Ascending aorta (tissue), 2 donors: ENCODE measurements at regions not wholly inside any gene's neighbourhood (a gene's known extent, or its start where the extent isn't known, plus 50 kb on each side); places are given as distances from the start of the nearest gene placed in this dataset.

Experiments used
- DNase-seq, 2 donors: peaks; one replicate each; pipeline ENCODE4 v3.0.0-alpha.2; 2019; ENCODE audit warnings: low spot score in 2 of 2
- H3K27ac ChIP-seq, 2 donors: fragments of 200-600 bp; sonication (generic); one replicate each; pipeline ENCODE4 v1.5.1; 2016 to 2017; ENCODE audit warnings: mild to moderate bottlenecking in 1 of 2
- H3K27me3 ChIP-seq: fragments of 200-600 bp; sonication (generic); one replicate; pipeline ENCODE4 v1.5.1; 2017
- H3K36me3 ChIP-seq, 2 donors: fragments of 200-600 bp; sonication (generic); one replicate each; pipeline ENCODE4 v1.5.1; 2016
- H3K4me1 ChIP-seq, 2 donors: fragments of 200-600 bp; sonication (generic); one replicate each; pipeline ENCODE4 v1.5.1; 2016 to 2017; ENCODE audit warnings: mild to moderate bottlenecking in 1 of 2
- H3K4me3 ChIP-seq, 2 donors: fragments of 200-600 bp; sonication (generic); one replicate each; pipeline ENCODE4 v1.5.1; 2016 to 2017; ENCODE audit warnings: mild to moderate bottlenecking in 1 of 2
- H3K9me3 ChIP-seq, 2 donors: fragments of 200-600 bp; sonication (generic); one replicate each; pipeline ENCODE4 v1.5.1; 2016
- intact Hi-C: fragments of 100-400 bp; cut with DNase I; formaldehyde crosslinking; loops from one replicate; pipeline ENCODE4 v1.15.1; 2023
- TF ChIP-seq, protein P1 (sequence below), 3 experiments: fragments of 200-600 bp in 2 of 3; fragments of 450-650 bp in 1 of 3; sonication (generic) in 2 of 3; IDR thresholded peaks; one replicate each; pipeline ENCODE4 v1.5.1; 2016 to 2019; ENCODE audit warnings: antibody characterized with exemption in 3 of 3, mild to moderate bottlenecking in 1 of 3, moderate library complexity in 1 of 3

GRCh38 chr13:111662451-111662850 lies 342.0 kb downstream of the TEX29 start:
- Histone ChIP-seq H3K9me3 (no peaks in the 10 kb centered on the region), H3K4me3 (no peak overlapping the region), H3K4me1 (no peaks in the 10 kb centered on the region), H3K36me3 (no peaks in the 10 kb centered on the region), H3K27ac (no peak overlapping the region), H3K27me3 (no peaks in the 10 kb centered on the region)
- intact Hi-C loops, result no loop called here
- no peak for DNase-seq
- TF ChIP-seq, protein P1, sequence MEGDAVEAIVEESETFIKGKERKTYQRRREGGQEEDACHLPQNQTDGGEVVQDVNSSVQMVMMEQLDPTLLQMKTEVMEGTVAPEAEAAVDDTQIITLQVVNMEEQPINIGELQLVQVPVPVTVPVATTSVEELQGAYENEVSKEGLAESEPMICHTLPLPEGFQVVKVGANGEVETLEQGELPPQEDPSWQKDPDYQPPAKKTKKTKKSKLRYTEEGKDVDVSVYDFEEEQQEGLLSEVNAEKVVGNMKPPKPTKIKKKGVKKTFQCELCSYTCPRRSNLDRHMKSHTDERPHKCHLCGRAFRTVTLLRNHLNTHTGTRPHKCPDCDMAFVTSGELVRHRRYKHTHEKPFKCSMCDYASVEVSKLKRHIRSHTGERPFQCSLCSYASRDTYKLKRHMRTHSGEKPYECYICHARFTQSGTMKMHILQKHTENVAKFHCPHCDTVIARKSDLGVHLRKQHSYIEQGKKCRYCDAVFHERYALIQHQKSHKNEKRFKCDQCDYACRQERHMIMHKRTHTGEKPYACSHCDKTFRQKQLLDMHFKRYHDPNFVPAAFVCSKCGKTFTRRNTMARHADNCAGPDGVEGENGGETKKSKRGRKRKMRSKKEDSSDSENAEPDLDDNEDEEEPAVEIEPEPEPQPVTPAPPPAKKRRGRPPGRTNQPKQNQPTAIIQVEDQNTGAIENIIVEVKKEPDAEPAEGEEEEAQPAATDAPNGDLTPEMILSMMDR (IDR thresholded peaks at IDR 0.05), result no peak

DNA sequence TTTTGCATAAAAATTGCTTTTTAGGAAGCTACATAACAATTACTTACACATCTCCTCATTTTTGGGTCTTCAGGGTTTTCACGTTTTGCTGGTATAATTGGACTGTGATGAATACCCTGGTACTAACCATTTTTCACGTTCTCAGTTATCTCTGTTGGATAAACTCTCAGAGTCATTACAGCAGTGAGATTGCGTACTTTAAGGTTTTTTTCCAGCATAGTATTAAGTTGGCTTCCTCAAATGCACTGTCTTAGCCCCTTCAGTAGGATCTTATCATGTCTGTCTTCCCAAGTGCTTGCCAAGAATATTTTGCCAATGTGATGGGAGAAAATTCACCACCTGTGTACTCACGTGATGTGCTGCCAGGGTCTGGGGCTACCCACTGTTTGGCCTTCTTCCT lies 342.5 kb downstream of the TEX29 start:
- Histone ChIP-seq H3K27me3 (no peaks in the 10 kb centered on the region), H3K4me3 (no peak overlapping the region), H3K4me1 (no peaks in the 10 kb centered on the region), H3K9me3 (no peaks in the 10 kb centered on the region), H3K27ac (no peak overlapping the region), H3K36me3 (no peaks in the 10 kb centered on the region)
- intact Hi-C loops, result no loop called here
- TF ChIP-seq, protein P1 (IDR thresholded peaks at IDR 0.05), result no peak
- no peak for DNase-seq

GRCh38 chr13:111663505-111663904 lies 343.1 kb downstream of the TEX29 start:
- H3K36me3 ChIP-seq, result no peaks in the 10 kb centered on the region
- no peaks in the 10 kb centered on the region for H3K9me3 ChIP-seq
- intact Hi-C loops, result no loop called here
- TF ChIP-seq, protein P1 (IDR thresholded peaks at IDR 0.05), result no peak
- no peaks in the 10 kb centered on the region for H3K27me3 ChIP-seq
- no peak overlapping the region for H3K4me3 ChIP-seq
- H3K27ac ChIP-seq, result no peak overlapping the region
- no peaks in the 10 kb centered on the region for H3K4me1 ChIP-seq
- no peak for DNase-seq

- TF ChIP-seq, protein P1 (IDR thresholded peaks at IDR 0.05), result no peak
These were observed 343.5 kb downstream of the TEX29 start for GRCh38 chr13:111663953-111664421.

DNA sequence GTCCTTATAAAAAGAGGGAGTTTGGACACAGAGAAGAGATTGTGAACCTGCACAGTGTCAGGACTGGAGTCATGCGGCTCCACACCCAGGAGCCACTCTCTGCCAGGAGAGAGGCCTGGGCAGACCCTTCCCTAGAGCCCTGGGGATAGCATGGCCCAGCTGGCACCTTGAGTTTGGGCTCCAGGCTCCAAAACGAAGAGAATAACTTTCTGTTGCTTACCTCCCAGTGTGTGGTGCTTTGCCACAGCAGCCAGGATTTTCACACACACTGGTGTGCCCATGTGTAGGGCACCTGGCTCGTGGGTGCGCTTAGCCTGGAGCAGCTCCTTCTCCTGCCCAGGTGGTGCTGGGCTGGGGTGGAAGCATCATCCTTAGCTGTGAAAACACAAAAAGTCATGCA lies 344.3 kb downstream of the TEX29 start:
- Histone ChIP-seq H3K27ac (no peak overlapping the region), H3K27me3 (no peaks in the 10 kb centered on the region), H3K36me3 (no peaks in the 10 kb centered on the region), H3K4me3 (no peak overlapping the region), H3K9me3 (no peaks in the 10 kb centered on the region), H3K4me1 (no peaks in the 10 kb centered on the region)
- TF ChIP-seq, protein P1 (IDR thresholded peaks at IDR 0.05), result no peak
- intact Hi-C loops, result no loop called here
- no peak for DNase-seq

More at GRCh38 chr13:111663953-111664421, 343.5 kb downstream of the TEX29 start:
- no peaks in the 10 kb centered on the region for H3K36me3 ChIP-seq
- no peak for DNase-seq
- H3K27ac ChIP-seq, result no peak overlapping the region
- H3K4me3 ChIP-seq, result no peak overlapping the region
- H3K9me3 ChIP-seq, result no peaks in the 10 kb centered on the region
- intact Hi-C loops, result no loop called here
- H3K27me3 ChIP-seq, result no peaks in the 10 kb centered on the region
- no peaks in the 10 kb centered on the region for H3K4me1 ChIP-seq

DNA sequence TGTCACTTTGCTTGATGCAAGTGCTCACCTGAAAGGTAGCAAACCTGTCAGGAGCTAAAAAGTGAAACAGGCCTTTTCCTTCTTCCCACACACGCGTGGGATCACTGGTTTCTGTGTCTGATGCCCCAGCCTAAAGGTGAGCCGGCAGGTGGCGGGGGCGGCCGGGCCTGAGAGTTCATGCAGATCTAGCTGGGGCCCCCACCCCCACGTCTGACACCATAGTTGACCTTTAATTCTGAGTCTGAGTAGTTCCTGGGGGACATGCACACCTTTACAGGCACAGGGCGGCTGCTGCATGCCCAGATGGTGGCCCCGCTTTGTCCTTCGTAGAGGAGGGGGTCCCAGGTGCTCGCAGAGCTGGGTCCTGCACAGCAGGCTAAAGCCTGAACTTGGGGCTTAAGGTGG lies 345.3 kb downstream of the TEX29 start:
- Histone ChIP-seq H3K9me3 (no peaks in the 10 kb centered on the region), H3K4me3 (no peak overlapping the region), H3K36me3 (no peaks in the 10 kb centered on the region), H3K4me1 (no peaks in the 10 kb centered on the region), H3K27me3 (no peaks in the 10 kb centered on the region), H3K27ac (no peak overlapping the region)
- intact Hi-C loops, result no loop called here
- no peak for DNase-seq
- TF ChIP-seq, protein P1 (IDR thresholded peaks at IDR 0.05), result no peak
